Stimulated activated effector memory CD8-positive, alpha-beta T cell treated with anti-CD3 and anti-CD28 coated beads, Interleukin-12 subunit alpha, Interleukin-12 subunit beta, amount 100 ng/mL, for 72 hours (primary cell): ENCODE measurements at regions not wholly inside any gene's neighbourhood (a gene's known extent, or its start where the extent isn't known, plus 50 kb on each side); places are given as distances from the start of the nearest gene placed in this dataset.
A peak's percentile ranks its signal among the peaks of the same experiment; 100 is the strongest.

ENCODE experiments used
- ATAC-seq: fragments of 150-1000 bp; cut with Tn5 transposase; 2 replicates; pipeline ENCODE4 v1.10.0; 2021
- DNase-seq, 2 donors: peaks; one replicate each; pipeline ENCODE4 v3.0.0; 2021 to 2022; ENCODE audit warnings: low spot score in 2 of 2
- H3K27ac Mint-ChIP-seq: one replicate; pipeline ENCODE4 v1.8.0; 2022; ENCODE audit warnings: mild to moderate bottlenecking, mixed read lengths
- H3K36me3 Mint-ChIP-seq: one replicate; pipeline ENCODE4 v1.8.0; 2022; ENCODE audit warnings: mild to moderate bottlenecking, mixed read lengths
- H3K4me1 Mint-ChIP-seq: one replicate; pipeline ENCODE4 v1.8.0; 2022; ENCODE audit warnings: mixed read lengths
- H3K4me3 Mint-ChIP-seq: one replicate; pipeline ENCODE4 v1.8.0; 2022; ENCODE audit warnings: mild to moderate bottlenecking, mixed read lengths
- H3K9me3 Mint-ChIP-seq: one replicate; pipeline ENCODE4 v1.8.0; 2022; ENCODE audit warnings: mixed read lengths

DNA sequence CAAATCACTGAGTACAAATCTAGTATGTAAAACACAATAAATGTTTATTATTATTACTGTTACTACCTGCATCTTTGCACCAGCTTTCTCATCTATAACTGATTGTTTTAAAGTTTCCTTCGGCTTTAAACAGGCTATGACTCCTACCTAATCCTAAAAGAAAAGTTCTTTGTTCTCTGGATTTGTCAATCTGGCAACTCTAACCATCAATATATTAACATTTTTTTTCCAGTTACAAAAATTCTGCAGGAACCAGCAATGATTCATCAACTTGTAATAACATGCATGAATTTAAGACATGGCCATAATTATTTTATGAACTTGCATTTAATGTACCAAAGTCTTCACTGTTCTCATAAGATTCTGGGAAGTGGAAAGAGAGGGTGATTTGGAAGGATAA, 228.5 kb downstream of the PIK3R1 start:
- no peak for ATAC-seq
- no peaks in the 10 kb centered on the region for H3K9me3 Mint-ChIP-seq
- no peak overlapping the region for H3K27ac Mint-ChIP-seq
- peaks cover 1% of the 10 kb centered on the region for H3K36me3 Mint-ChIP-seq
- peaks cover 24% of the 10 kb centered on the region for H3K4me1 Mint-ChIP-seq
- H3K4me3 Mint-ChIP-seq: no peak overlapping the region
- no peak for DNase-seq

DNA sequence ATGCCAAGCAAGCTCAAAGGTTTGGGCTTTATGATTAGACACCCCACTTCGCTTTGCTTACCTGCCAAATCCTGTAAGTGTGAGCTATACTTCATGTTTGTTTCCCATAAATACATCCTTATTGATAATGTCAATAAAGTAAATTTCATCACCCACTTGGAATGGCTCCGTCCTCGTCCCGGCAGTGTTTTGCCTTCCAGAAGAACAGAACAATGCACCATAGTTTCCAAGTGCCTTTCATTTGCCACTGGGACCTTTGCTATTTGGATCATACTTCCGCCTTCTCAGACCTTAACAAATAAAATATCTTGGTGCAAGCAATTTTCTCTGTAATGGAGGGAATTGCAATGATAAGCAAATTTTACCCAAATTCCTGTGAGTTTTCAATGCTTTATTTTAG, 229.3 kb downstream of the PIK3R1 start:
- no peak for ATAC-seq
- no peak for DNase-seq
- H3K9me3 Mint-ChIP-seq: no peaks in the 10 kb centered on the region
- peaks cover 5% of the 10 kb centered on the region for H3K36me3 Mint-ChIP-seq
- peaks cover 20% of the 10 kb centered on the region for H3K4me1 Mint-ChIP-seq
- H3K27ac Mint-ChIP-seq: no peak overlapping the region
- no peak overlapping the region for H3K4me3 Mint-ChIP-seq

- peaks cover 5% of the 10 kb centered on the region for H3K36me3 Mint-ChIP-seq
- H3K27ac Mint-ChIP-seq: no peak overlapping the region
- no peaks in the 10 kb centered on the region for H3K9me3 Mint-ChIP-seq
- ATAC-seq: no peak
- no peak for DNase-seq
- peaks cover 13% of the 10 kb centered on the region for H3K4me1 Mint-ChIP-seq
- no peak overlapping the region for H3K4me3 Mint-ChIP-seq
These were observed 229.9 kb downstream of the PIK3R1 start for GRCh38 chr5:68445257-68446069.

GRCh38 chr5:68446070-68446357, 230.5 kb downstream of the PIK3R1 start:
- H3K27ac Mint-ChIP-seq: no peak overlapping the region
- peaks cover 5% of the 10 kb centered on the region for H3K36me3 Mint-ChIP-seq
- ATAC-seq: no peak
- no peak overlapping the region for H3K4me3 Mint-ChIP-seq
- H3K9me3 Mint-ChIP-seq: no peaks in the 10 kb centered on the region
- no peak for DNase-seq
- H3K4me1 Mint-ChIP-seq: peaks cover 8% of the 10 kb centered on the region

- no peak overlapping the region for H3K27ac Mint-ChIP-seq
- H3K36me3 Mint-ChIP-seq: peaks cover 5% of the 10 kb centered on the region
- peaks cover 3% of the 10 kb centered on the region for H3K4me1 Mint-ChIP-seq
- H3K4me3 Mint-ChIP-seq: no peak overlapping the region
- no peak for DNase-seq
- ATAC-seq: no peak
- H3K9me3 Mint-ChIP-seq: no peaks in the 10 kb centered on the region
These were observed 230.9 kb downstream of the PIK3R1 start for GRCh38 chr5:68446487-68446894.

GRCh38 chr5:68447136-68447929, 231.8 kb downstream of the PIK3R1 start:
- ATAC-seq: peak; percentile 70

GRCh38 chr5:68449380-68449779, 233.8 kb downstream of the PIK3R1 start:
- Mint-ChIP-seq H3K9me3 (no peaks in the 10 kb centered on the region), H3K4me3 (no peak overlapping the region), H3K36me3 (peaks cover 5% of the 10 kb centered on the region), H3K27ac (no peak overlapping the region), H3K4me1 (no peaks in the 10 kb centered on the region)
- DNase-seq: no peak
- ATAC-seq: no peak

More at GRCh38 chr5:68447136-68447929, 231.8 kb downstream of the PIK3R1 start:
- Mint-ChIP-seq H3K4me3 (no peak overlapping the region), H3K9me3 (no peaks in the 10 kb centered on the region), H3K27ac (no peak overlapping the region), H3K4me1 (no peaks in the 10 kb centered on the region), H3K36me3 (peaks cover 5% of the 10 kb centered on the region)
- no peak for DNase-seq

DNA sequence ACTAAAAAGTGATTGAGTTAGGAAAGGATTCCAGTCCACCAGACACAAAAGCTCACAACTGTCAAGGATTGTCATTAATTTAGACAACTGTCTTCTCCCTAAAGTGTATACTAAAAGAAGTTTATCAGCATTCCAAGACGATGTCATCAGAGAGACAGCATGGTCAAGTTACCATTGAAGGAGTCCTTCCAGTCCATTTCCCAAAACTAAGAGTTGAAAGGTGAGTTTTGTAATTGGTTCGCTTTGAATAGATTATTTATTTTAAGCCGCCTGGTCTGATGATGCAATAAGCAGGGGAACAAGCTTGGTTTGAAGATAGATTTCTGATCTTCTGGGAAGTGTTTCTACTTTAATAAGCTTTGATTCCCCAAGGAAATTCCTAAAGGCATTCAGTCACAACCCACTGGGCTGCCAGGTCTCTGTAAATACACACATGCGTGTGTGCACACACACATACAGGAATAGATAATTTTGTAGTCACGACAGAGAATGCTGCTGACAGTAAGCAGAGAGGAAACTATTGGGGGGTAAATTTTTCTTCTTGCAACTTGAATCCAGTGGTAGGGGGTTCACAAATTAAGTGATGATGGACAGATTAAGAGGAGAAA, 234.8 kb downstream of the PIK3R1 start:
- Mint-ChIP-seq H3K4me3 (no peak overlapping the region), H3K36me3 (peaks cover 5% of the 10 kb centered on the region), H3K4me1 (no peaks in the 10 kb centered on the region), H3K27ac (no peak overlapping the region), H3K9me3 (no peaks in the 10 kb centered on the region)
- no peak for DNase-seq
- ATAC-seq: no peak

GRCh38 chr5:68452286-68452685, 236.7 kb downstream of the PIK3R1 start:
- peaks cover 5% of the 10 kb centered on the region for H3K36me3 Mint-ChIP-seq
- ATAC-seq: no peak
- no peak overlapping the region for H3K27ac Mint-ChIP-seq
- no peak for DNase-seq
- H3K4me3 Mint-ChIP-seq: no peak overlapping the region
- no peaks in the 10 kb centered on the region for H3K9me3 Mint-ChIP-seq
- no peaks in the 10 kb centered on the region for H3K4me1 Mint-ChIP-seq

GRCh38 chr5:68454172-68454571, 238.6 kb downstream of the PIK3R1 start:
- no peak overlapping the region for H3K27ac Mint-ChIP-seq
- H3K4me3 Mint-ChIP-seq: no peak overlapping the region
- peaks cover 7% of the 10 kb centered on the region for H3K4me1 Mint-ChIP-seq
- DNase-seq (no peak), ATAC-seq (no peak)
- H3K9me3 Mint-ChIP-seq: no peaks in the 10 kb centered on the region
- H3K36me3 Mint-ChIP-seq: peaks cover 2% of the 10 kb centered on the region

GRCh38 chr5:68454766-68455165, 239.2 kb downstream of the PIK3R1 start:
- DNase-seq (no peak), ATAC-seq (no peak)
- peaks cover 7% of the 10 kb centered on the region for H3K4me1 Mint-ChIP-seq
- H3K27ac Mint-ChIP-seq: no peak overlapping the region
- no peak overlapping the region for H3K4me3 Mint-ChIP-seq
- H3K36me3 Mint-ChIP-seq: no peaks in the 10 kb centered on the region
- no peaks in the 10 kb centered on the region for H3K9me3 Mint-ChIP-seq

- Mint-ChIP-seq H3K36me3 (no peaks in the 10 kb centered on the region), H3K27ac (no peak overlapping the region), H3K4me1 (peaks cover 7% of the 10 kb centered on the region), H3K9me3 (no peaks in the 10 kb centered on the region), H3K4me3 (no peak overlapping the region)
- DNase-seq: no peak
- no peak for ATAC-seq
These were observed 239.7 kb downstream of the PIK3R1 start for GRCh38 chr5:68455216-68455615.

- no peaks in the 10 kb centered on the region for H3K36me3 Mint-ChIP-seq
- no peak overlapping the region for H3K4me3 Mint-ChIP-seq
- no peak overlapping the region for H3K27ac Mint-ChIP-seq
- no peaks in the 10 kb centered on the region for H3K9me3 Mint-ChIP-seq
- DNase-seq: no peak
- H3K4me1 Mint-ChIP-seq: peaks cover 7% of the 10 kb centered on the region
- peak; percentile 62 for ATAC-seq
These were observed 241.2 kb downstream of the PIK3R1 start for GRCh38 chr5:68456756-68457217.

GRCh38 chr5:68457285-68457684, 241.7 kb downstream of the PIK3R1 start:
- no peak for DNase-seq
- no peak for ATAC-seq
- Mint-ChIP-seq H3K4me3 (no peak overlapping the region), H3K27ac (no peak overlapping the region), H3K9me3 (no peaks in the 10 kb centered on the region), H3K36me3 (no peaks in the 10 kb centered on the region), H3K4me1 (peaks cover 7% of the 10 kb centered on the region)

DNA sequence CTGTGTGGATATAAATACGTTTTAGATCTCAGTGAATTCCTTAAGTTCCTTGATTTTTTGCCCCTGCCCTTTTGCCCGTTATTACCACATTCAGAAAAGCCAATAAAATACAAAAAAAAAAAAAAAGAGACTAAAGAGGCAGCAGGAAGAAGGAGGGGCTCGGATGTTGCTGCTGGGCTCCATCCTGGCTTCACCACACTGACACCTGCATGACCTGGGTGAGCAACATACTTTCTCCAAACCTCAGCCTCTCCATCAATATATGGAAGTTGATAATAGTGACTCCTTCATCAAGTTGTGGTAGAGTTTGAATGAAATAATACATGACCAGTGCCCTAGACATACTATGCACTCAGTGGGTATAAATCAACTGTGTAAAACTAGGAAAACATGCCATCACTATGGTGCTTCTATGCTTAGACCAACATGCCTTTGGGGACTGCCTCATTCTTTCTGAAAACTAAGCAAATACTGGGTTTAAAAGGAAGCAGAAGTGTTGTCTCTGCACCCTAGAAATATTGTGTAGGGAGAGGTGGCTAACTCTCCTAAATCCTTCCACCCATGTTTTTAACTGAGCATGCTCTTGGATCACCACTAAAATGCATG, 243.0 kb downstream of the PIK3R1 start:
- ATAC-seq (peak; percentile 77), DNase-seq (no peak)
- no peaks in the 10 kb centered on the region for H3K36me3 Mint-ChIP-seq
- H3K4me1 Mint-ChIP-seq: peaks cover 7% of the 10 kb centered on the region
- H3K4me3 Mint-ChIP-seq: no peak overlapping the region
- no peaks in the 10 kb centered on the region for H3K9me3 Mint-ChIP-seq
- no peak overlapping the region for H3K27ac Mint-ChIP-seq
